HEK293 (cell line): ENCODE measurements at regions not wholly inside any gene's neighbourhood (a gene's known extent, or its start where the extent isn't known, plus 50 kb on each side); places are given as distances from the start of the nearest gene placed in this dataset.

Experiments used
- CTCF ChIP-seq: fragments of 450-650 bp; formaldehyde crosslinking; IDR thresholded peaks from 2 replicates; pipeline ENCODE4 v1.5.1; 2016; ENCODE audit warnings: missing biosample characterization, missing genetic modification characterization
- GLI4 ChIP-seq: fragments of 450-650 bp; formaldehyde crosslinking; IDR thresholded peaks from 2 replicates; pipeline ENCODE4 v1.5.1; 2016; ENCODE audit warnings: missing biosample characterization, missing genetic modification characterization
- GLIS1 ChIP-seq: fragments of 450-650 bp; formaldehyde crosslinking; IDR thresholded peaks from 2 replicates; pipeline ENCODE4 v1.5.1; 2016; ENCODE audit warnings: missing biosample characterization, missing genetic modification characterization
- TSHZ1 ChIP-seq: fragments of 450-650 bp; formaldehyde crosslinking; IDR thresholded peaks from 2 replicates; pipeline ENCODE4 v1.5.1; 2016; ENCODE audit warnings: missing biosample characterization, missing genetic modification characterization, borderline replicate concordance
- ZFP41 ChIP-seq: fragments of 450-650 bp; formaldehyde crosslinking; IDR thresholded peaks from 2 replicates; pipeline ENCODE4 v1.5.1; 2016; ENCODE audit warnings: missing biosample characterization, missing genetic modification characterization, borderline replicate concordance
- ZNF157 ChIP-seq: fragments of 450-650 bp; formaldehyde crosslinking; IDR thresholded peaks from 2 replicates; pipeline ENCODE4 v1.5.1; 2016; ENCODE audit warnings: missing biosample characterization, missing genetic modification characterization
- ZNF274 ChIP-seq, 2 experiments: fragments of 200-500 bp in 1 of 2; fragments of 450-650 bp in 1 of 2; sonication (Bioruptor generic) in 1 of 2; formaldehyde crosslinking in 1 of 2; IDR thresholded peaks; 2 replicates each; pipeline versions ENCODE4 v1.5.1 to v1.6.1; 2014 to 2016; ENCODE audit warnings: borderline replicate concordance in 1 of 2, inconsistent platforms in 1 of 2, low read length in 1 of 2, missing biosample characterization in 1 of 2, missing genetic modification characterization in 1 of 2
- ZNF670 ChIP-seq: fragments of 450-650 bp; formaldehyde crosslinking; IDR thresholded peaks from 2 replicates; pipeline ENCODE4 v1.5.1; 2016; ENCODE audit warnings: missing biosample characterization, missing genetic modification characterization, low read depth
- ZSCAN5A ChIP-seq: fragments of 450-650 bp; formaldehyde crosslinking; IDR thresholded peaks from 2 replicates; pipeline ENCODE4 v1.5.1; 2016; ENCODE audit warnings: missing biosample characterization, missing genetic modification characterization

- TF ChIP-seq CTCF (tag by site-specific recombination), result no peak
- no peak for TF ChIP-seq ZNF670
- no peak for TF ChIP-seq ZNF157 (tag by site-specific recombination)
- TF ChIP-seq GLI4 (tag by site-specific recombination), result no peak
- TF ChIP-seq ZNF274 (IDR thresholded peaks at IDR 0.05; ENCODE audit: low read length), result no peak
- TF ChIP-seq ZNF274 (tag by site-specific recombination; IDR thresholded peaks at IDR 0.05; ENCODE audit: borderline replicate concordance), result no peak
- TF ChIP-seq GLIS1 (tag by site-specific recombination), result no peak
- no peak for TF ChIP-seq ZSCAN5A
- no peak for TF ChIP-seq TSHZ1 (tag by site-specific recombination)
- no peak for TF ChIP-seq ZFP41
These were observed 670.3 kb downstream of the GALR1 start for GRCh38 chr18:77919923-77920322.
